D721Med (cell line): ENCODE measurements at regions not wholly inside any gene's neighbourhood (a gene's known extent, or its start where the extent isn't known, plus 50 kb on each side); places are given as distances from the start of the nearest gene placed in this dataset.

Source experiments
- DNase-seq: peaks from one replicate; pipeline ENCODE4 v3.0.0; 2011; ENCODE audit warnings: low spot score; ENCODE audit not compliant: insufficient read length
- FAIRE-seq: peaks from 2 replicates; lab custom pipeline; 2011; peaks lifted over from hg19 to GRCh38; lab: Jason Lieb, UNC
- CTCF ChIP-seq: IDR thresholded peaks from 2 replicates; pipeline ENCODE4 v1.5.1; 2012; ENCODE audit warnings: mild to moderate bottlenecking, control low read depth; ENCODE audit not compliant: insufficient read depth; ENCODE audit errors: missing control alignments

- no peak for TF ChIP-seq CTCF
- DNase-seq (no peak), FAIRE-seq (no peak)
These were observed 239.9 kb downstream of the MTX2 start for GRCh38 chr2:176508984-176509740.

- no peak for FAIRE-seq
These were observed 245.0 kb downstream of the MTX2 start for GRCh38 chr2:176514276-176514675.

GRCh38 chr2:176514805-176515500 lies 245.7 kb downstream of the MTX2 start:
- DNase-seq (no peak), FAIRE-seq (no peak)
- TF ChIP-seq CTCF, result no peak

More at GRCh38 chr2:176514276-176514675, 245.0 kb downstream of the MTX2 start:
- no peak for DNase-seq
- no peak for TF ChIP-seq CTCF

- DNase-seq (no peak), FAIRE-seq (no peak)
- no peak for TF ChIP-seq CTCF
These were observed 246.9 kb downstream of the MTX2 start for GRCh38 chr2:176516051-176516602.

GRCh38 chr2:176518823-176519222 lies 249.6 kb downstream of the MTX2 start:
- no peak for TF ChIP-seq CTCF
- DNase-seq (no peak), FAIRE-seq (no peak)

- DNase-seq (no peak), FAIRE-seq (no peak)
- no peak for TF ChIP-seq CTCF
These were observed 252.8 kb downstream of the MTX2 start for GRCh38 chr2:176521878-176522670.
